GM12874 (cell line): ENCODE measurements at regions not wholly inside any gene's neighbourhood (a gene's known extent, or its start where the extent isn't known, plus 50 kb on each side); places are given as distances from the start of the nearest gene placed in this dataset.

ENCODE experiments used
- CTCF ChIP-seq: IDR thresholded peaks from 2 replicates; pipeline ENCODE4 v1.5.1; 2011; ENCODE audit warnings: low read depth, mild to moderate bottlenecking, control low read depth, low read length, moderate library complexity; ENCODE audit not compliant: insufficient read depth

- TF ChIP-seq CTCF = no peak
Measured at GRCh38 chr2:239775623-239776435, 249.3 kb downstream of the NDUFA10 start.

GRCh38 chr2:239774933-239775622 is 250.1 kb downstream of the NDUFA10 start:
- no peak for TF ChIP-seq CTCF

- TF ChIP-seq CTCF = no peak
Measured at GRCh38 chr2:239774142-239774462, 251.0 kb downstream of the NDUFA10 start.

- TF ChIP-seq CTCF = no peak
Measured at GRCh38 chr2:239773228-239774141, 251.7 kb downstream of the NDUFA10 start.

GRCh38 chr2:239772721-239773120 is 252.4 kb downstream of the NDUFA10 start:
- no peak for TF ChIP-seq CTCF

- no peak for TF ChIP-seq CTCF
Measured at GRCh38 chr2:239770246-239770639, 254.9 kb downstream of the NDUFA10 start.
